B cell (primary cell): ENCODE measurements at regions not wholly inside any gene's neighbourhood (a gene's known extent, or its start where the extent isn't known, plus 50 kb on each side); places are given as distances from the start of the nearest gene placed in this dataset.

Source experiments
- ATAC-seq: fragments of 200-7000 bp; cut with Tn5 transposase; one replicate; pipeline ENCODE4 v1.10.0; 2021; ENCODE audit warnings: low read depth, mild to moderate bottlenecking, moderate number of reproducible peaks, moderate library complexity
- CTCF ChIA-PET: fragments of 350-600 bp; sonication (Branson Sonifier 250); formaldehyde crosslinking; loops from one replicate; lab custom pipeline; 2021; ENCODE audit warnings: antibody characterized with exemption, inconsistent platforms; lab: Charles Lee
- POLR2A ChIA-PET: fragments of 350-600 bp; sonication (Branson Sonifier 250); formaldehyde crosslinking; loops from one replicate; lab custom pipeline; 2021; ENCODE audit warnings: antibody characterized with exemption; lab: Charles Lee
- DNase-seq: peaks from one replicate; pipeline ENCODE4 v3.0.0; 2013
- H2AFZ ChIP-seq: 2 replicates; pipeline ENCODE4 v1.6.1; 2012; ENCODE audit warnings: mild to moderate bottlenecking, low read depth, low read length; ENCODE audit not compliant: insufficient read depth, poor library complexity, severe bottlenecking
- H3K27ac ChIP-seq, 2 donors: 1 replicate in 1 of 2; 2 replicates in 1 of 2; pipeline ENCODE4 v1.5.1; 2012 to 2013; ENCODE audit warnings: low read length in 2 of 2, mild to moderate bottlenecking in 2 of 2, moderate library complexity in 1 of 2
- H3K27me3 ChIP-seq, 4 experiments: fragments of 200-600 bp in 1 of 4; sonication (generic) in 1 of 4; replicated peaks in 1 of 4; 1 replicate in 2 of 4; 2 replicates in 2 of 4; pipeline versions ENCODE4 v1.6.1 to v1.7.0; 2013 to 2016; ENCODE audit warnings: low read length in 3 of 4, mild to moderate bottlenecking in 2 of 4, mixed read lengths in 1 of 4, moderate library complexity in 1 of 4; ENCODE audit not compliant: insufficient read depth in 4 of 4, control insufficient read depth in 3 of 4; ENCODE audit errors: control extremely low read depth in 1 of 4
- H3K36me3 ChIP-seq, 2 experiments: replicated peaks in 1 of 2; 1 replicate in 1 of 2; 2 replicates in 1 of 2; pipeline versions ENCODE4 v1.6.1 to v1.7.1; 2013; ENCODE audit warnings: low read length in 1 of 2; ENCODE audit not compliant: insufficient read depth in 2 of 2, control insufficient read depth in 1 of 2; ENCODE audit errors: control extremely low read depth in 1 of 2, extremely low read depth in 1 of 2
- H3K4me1 ChIP-seq, 2 donors: fragments of 200-600 bp in 1 of 2; sonication (generic) in 1 of 2; 1 replicate in 1 of 2; 2 replicates in 1 of 2; pipeline versions ENCODE4 v1.5.1 to v1.6.1; 2013 to 2017; ENCODE audit warnings: low read length in 2 of 2; ENCODE audit not compliant: control insufficient read depth in 2 of 2, insufficient read depth in 2 of 2
- H3K4me2 ChIP-seq: replicated peaks from 2 replicates; pipeline ENCODE3; 2012; ENCODE audit warnings: mild to moderate bottlenecking, low read depth, low read length; ENCODE audit not compliant: poor library complexity, severe bottlenecking
- H3K4me3 ChIP-seq, 5 experiments: fragments of 200-600 bp in 1 of 5; sonication (generic) in 1 of 5; 1 replicate in 3 of 5; 2 replicates in 2 of 5; pipeline versions ENCODE4 v1.5.1 to v1.7.0; 2011 to 2016; ENCODE audit warnings: low read length in 4 of 5, mild to moderate bottlenecking in 4 of 5, low read depth in 2 of 5, control low read depth in 1 of 5, moderate library complexity in 1 of 5; ENCODE audit not compliant: insufficient read depth in 1 of 5; ENCODE audit errors: control extremely low read depth in 1 of 5, extremely low read depth in 1 of 5
- H3K79me2 ChIP-seq: fragments of 200-600 bp; sonication (generic); one replicate; pipeline ENCODE4 v1.6.0; 2016; ENCODE audit warnings: low read length; ENCODE audit not compliant: control insufficient read depth, insufficient read depth
- H3K9ac ChIP-seq: fragments of 200-600 bp; sonication (generic); 2 replicates; pipeline ENCODE4 v1.6.1; 2017; ENCODE audit warnings: mild to moderate bottlenecking, low read length, moderate library complexity
- H3K9me3 ChIP-seq, 3 donors: one replicate each; pipeline versions ENCODE4 v1.6.1 to v1.7.1; 2013; ENCODE audit warnings: low read length in 2 of 3; ENCODE audit not compliant: control insufficient read depth in 2 of 3, insufficient read depth in 1 of 3; ENCODE audit errors: control extremely low read depth in 1 of 3
- H4K20me1 ChIP-seq: 2 replicates; pipeline ENCODE4 v1.6.0; 2012; ENCODE audit warnings: mild to moderate bottlenecking, low read length; ENCODE audit not compliant: insufficient read depth, control insufficient read depth, poor library complexity, severe bottlenecking
- H3K27ac Mint-ChIP-seq: one replicate; pipeline ENCODE4 v1.8.0; 2021; ENCODE audit warnings: mixed read lengths
- H3K27me3 Mint-ChIP-seq: one replicate; pipeline ENCODE4 v1.8.0; 2021; ENCODE audit warnings: mixed read lengths
- H3K4me1 Mint-ChIP-seq: one replicate; pipeline ENCODE4 v1.8.0; 2021; ENCODE audit warnings: mixed read lengths
- H3K4me3 Mint-ChIP-seq: one replicate; pipeline ENCODE4 v1.8.0; 2021; ENCODE audit warnings: mixed read lengths
- H3K9me3 Mint-ChIP-seq: one replicate; pipeline ENCODE4 v1.8.0; 2022; ENCODE audit warnings: mixed read lengths; ENCODE audit not compliant: insufficient read depth
- CTCF ChIP-seq: fragments of 200-600 bp; IDR thresholded peaks from one replicate; pipeline ENCODE4 v1.8.0; 2022; ENCODE audit warnings: antibody characterized with exemption, mild to moderate bottlenecking
- EZH2 ChIP-seq: IDR thresholded peaks from 2 replicates; pipeline ENCODE4 v1.6.1; 2012; ENCODE audit warnings: borderline replicate concordance, low read depth, mild to moderate bottlenecking, moderate library complexity, low read length; ENCODE audit not compliant: insufficient read depth, poor library complexity, severe bottlenecking
- WGBS: methylation state at CpG from one replicate; pipeline ENCODE4 v1.1.5; 2013; ENCODE audit warnings: missing lambda C conversion rate; ENCODE audit not compliant: insufficient coverage; 5-methylcytosine and 5-hydroxymethylcytosine counted together
- intact Hi-C: fragments of 100-400 bp; cut with micrococcal nuclease; formaldehyde crosslinking; loops from one replicate; pipeline ENCODE4 v1.10.0; 2022

DNA sequence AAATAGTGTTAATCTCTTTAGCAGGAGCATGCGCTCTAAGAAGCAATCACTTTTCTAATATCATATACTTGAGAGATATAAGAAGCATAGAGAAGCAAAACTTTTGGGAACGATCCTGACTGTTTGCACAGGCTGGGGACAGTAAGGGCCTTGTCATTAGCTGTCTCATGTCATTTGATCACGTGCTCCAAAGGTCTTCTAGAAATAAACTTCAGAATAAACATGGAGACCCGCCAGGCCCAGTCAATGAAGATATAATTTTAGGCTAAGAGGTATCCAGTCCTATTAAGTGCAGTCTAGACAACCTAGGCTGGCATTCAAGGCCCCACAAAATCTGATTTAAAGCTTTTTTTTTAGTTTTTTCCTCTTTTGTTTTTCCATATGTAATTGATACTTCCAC lies 111.0 kb upstream of the APC start:
- Mint-ChIP-seq H3K4me3 (no peak overlapping the region), H3K4me1 (peaks cover 3% of the 10 kb centered on the region), H3K9me3 (peaks cover 3% of the 10 kb centered on the region), H3K27ac (no peak overlapping the region), H3K27me3 (peaks cover 55% of the 10 kb centered on the region)
- no peaks in the 10 kb centered on the region for H3K4me1 ChIP-seq
- no peak for ATAC-seq
- WGBS: 83% methylated on average over 1 of the region's 4 CpGs
- H4K20me1 ChIP-seq: no peaks in the 10 kb centered on the region
- no peak for DNase-seq
- H3K4me2 ChIP-seq: no peak overlapping the region
- intact Hi-C loops: no loop called here
- H3K9ac ChIP-seq: no peak overlapping the region
- no peak overlapping the region for H3K4me3 ChIP-seq
- ChIA-PET CTCF (no interaction called here), POLR2A (interaction anchor here (0.6 kb wide), 1 partner anchor 245 kb away, joined by 5 read pairs; no protein-coding TSS in a partner anchor)
- H3K27me3 ChIP-seq: peaks cover 0 to 8% (median 2%) of the 10 kb centered on the region in 4 experiments
- no peak overlapping the region for H2AFZ ChIP-seq
- no peak overlapping the region for H3K27ac ChIP-seq
- peaks cover 0 to under 1% (median 0%) of the 10 kb centered on the region in 3 donors for H3K9me3 ChIP-seq
- H3K79me2 ChIP-seq: no peaks in the 10 kb centered on the region
- no peaks in the 10 kb centered on the region for H3K36me3 ChIP-seq
- no peak for TF ChIP-seq EZH2
- TF ChIP-seq CTCF: no peak

DNA sequence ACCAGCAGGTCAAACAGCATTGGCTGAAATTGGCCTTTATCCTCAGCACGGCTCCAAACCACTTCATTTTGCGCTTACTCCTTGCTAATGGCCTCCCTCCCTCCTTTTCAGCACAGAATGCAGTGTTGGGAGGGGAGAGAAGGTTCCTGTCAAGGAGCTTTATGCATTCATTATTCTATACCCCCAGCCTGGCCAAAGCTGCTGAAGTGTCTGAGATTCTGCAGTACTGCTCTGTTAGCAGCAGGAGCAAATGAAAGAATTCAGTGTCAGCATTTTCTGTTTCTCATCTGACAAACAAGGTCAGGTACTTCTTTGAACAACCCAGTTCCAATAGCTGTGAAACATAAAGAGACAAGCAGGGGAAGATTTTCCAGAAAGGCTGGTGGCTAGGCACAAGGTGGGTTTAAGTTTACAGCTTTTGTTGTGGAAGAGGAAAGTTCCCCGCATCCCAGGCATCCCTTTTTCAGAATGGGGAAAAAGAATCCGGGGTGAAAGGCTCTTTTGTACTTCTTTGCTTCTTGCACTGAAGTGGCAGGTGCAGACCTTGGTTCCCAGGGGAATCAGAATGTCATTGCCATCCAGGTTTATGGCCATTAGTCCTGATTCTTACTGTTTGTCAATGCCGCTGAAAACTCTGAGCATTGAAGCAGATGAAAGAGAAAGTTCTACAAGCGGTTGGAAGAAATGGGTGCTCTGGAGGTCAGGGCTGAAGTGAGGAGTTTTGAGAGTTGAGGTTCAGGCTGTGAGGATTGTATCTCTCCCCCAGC lies 109.3 kb upstream of the APC start:
- H4K20me1 ChIP-seq: no peaks in the 10 kb centered on the region
- H3K36me3 ChIP-seq: no peaks in the 10 kb centered on the region
- no peak overlapping the region for H3K27ac Mint-ChIP-seq
- WGBS: 62% methylated on average over 3 of the region's 6 CpGs
- H3K4me3 Mint-ChIP-seq: no peak overlapping the region
- peaks cover 0 to 10% (median 4%) of the 10 kb centered on the region in 3 donors for H3K9me3 ChIP-seq
- CTCF ChIA-PET: no interaction called here
- no peaks in the 10 kb centered on the region for H3K79me2 ChIP-seq
- H3K27me3 ChIP-seq: peaks cover 0 to 10% (median 4%) of the 10 kb centered on the region in 4 experiments
- peaks cover 7% of the 10 kb centered on the region for H3K9me3 Mint-ChIP-seq
- no peak for ATAC-seq
- TF ChIP-seq EZH2 (no peak), CTCF (no peak)
- H3K4me3 ChIP-seq: no peak overlapping the region
- no peak overlapping the region for H2AFZ ChIP-seq
- intact Hi-C loops: no loop called here
- POLR2A ChIA-PET: no interaction called here
- no peak overlapping the region for H3K9ac ChIP-seq
- no peak for DNase-seq
- peaks cover 58% of the 10 kb centered on the region for H3K27me3 Mint-ChIP-seq
- no peak overlapping the region for H3K27ac ChIP-seq
- H3K4me1 ChIP-seq: no peaks in the 10 kb centered on the region
- H3K4me1 Mint-ChIP-seq: peaks cover 1% of the 10 kb centered on the region
- H3K4me2 ChIP-seq: no peak overlapping the region
